ENCODE measurements at regions not wholly inside any gene's neighbourhood (a gene's known extent, or its start where the extent isn't known, plus 50 kb on each side); places are given as distances from the start of the nearest gene placed in this dataset.

- TF ChIP-seq EZH2 (IDR thresholded peaks at IDR 0.05; ENCODE audit: insufficient read depth, poor library complexity, severe bottlenecking) (no peak), EZH2phosphoT487 (IDR thresholded peaks at IDR 0.05; ENCODE audit: insufficient read depth, low read depth) (no peak)
Measured at GRCh38 chr1:9181176-9181906, 52.4 kb upstream of the GPR157 start.

Measured in GM23248 (cell line).